ENCODE measurements at regions not wholly inside any gene's neighbourhood (a gene's known extent, or its start where the extent isn't known, plus 50 kb on each side); places are given as distances from the start of the nearest gene placed in this dataset.

DNA sequence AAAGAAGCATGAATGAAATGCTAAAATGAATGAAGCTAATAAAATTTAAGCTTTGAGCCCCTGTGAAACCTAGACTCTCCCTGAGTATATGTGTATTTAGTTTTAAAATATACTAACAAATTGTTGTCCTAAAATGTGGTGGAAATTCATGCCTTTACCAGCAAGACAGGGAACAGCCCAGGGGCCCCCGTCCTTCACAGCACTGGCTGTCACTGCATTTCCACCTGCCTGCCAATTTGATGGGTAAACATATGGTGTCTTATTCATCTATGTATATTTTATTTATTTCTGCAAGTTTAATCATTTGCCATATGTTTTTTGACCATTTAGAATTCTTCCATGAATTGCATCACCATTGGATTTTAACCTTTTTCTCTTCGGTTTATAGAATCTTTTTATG, 463.7 kb upstream of the NBEA start:
- DNase-seq = no peak

DNA sequence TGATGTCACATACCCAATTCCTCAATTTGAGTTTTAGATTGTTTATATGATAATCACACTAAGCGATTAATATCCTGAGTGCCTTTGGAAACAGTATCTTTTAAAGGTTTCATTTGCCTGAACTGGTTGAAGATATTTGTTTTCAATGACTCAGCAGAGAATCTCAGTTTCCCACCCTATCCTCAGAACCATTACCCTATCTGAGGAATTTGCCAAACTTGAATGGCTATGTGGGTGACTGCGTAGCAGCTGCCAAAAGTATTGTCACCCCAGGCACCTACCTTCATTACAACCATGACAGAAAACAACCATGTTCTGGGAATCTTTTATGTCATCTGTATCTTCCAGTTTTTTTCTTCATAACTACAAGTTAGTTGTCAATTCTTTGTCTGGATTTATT, 440.1 kb upstream of the NBEA start:
- no peak for DNase-seq

DNA sequence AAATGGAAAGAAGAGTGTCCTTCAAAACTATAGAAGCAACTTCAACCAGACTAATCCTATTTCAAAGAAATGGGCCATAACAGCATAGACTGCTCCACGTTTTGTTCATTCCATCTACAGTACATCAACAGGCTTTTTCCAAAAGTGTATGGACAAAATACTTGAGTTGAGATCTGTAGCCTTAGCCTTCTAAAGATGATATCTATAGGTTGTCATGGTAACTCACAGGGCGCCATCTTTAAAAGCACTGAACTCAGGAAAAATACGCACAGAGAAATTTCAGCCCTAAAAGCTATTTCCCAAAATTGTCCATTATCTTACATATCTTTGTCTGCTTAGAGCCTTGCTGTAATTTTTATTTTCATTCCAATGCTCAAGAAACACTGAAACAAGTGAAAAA, 439.4 kb upstream of the NBEA start:
- no peak for DNase-seq

DNA sequence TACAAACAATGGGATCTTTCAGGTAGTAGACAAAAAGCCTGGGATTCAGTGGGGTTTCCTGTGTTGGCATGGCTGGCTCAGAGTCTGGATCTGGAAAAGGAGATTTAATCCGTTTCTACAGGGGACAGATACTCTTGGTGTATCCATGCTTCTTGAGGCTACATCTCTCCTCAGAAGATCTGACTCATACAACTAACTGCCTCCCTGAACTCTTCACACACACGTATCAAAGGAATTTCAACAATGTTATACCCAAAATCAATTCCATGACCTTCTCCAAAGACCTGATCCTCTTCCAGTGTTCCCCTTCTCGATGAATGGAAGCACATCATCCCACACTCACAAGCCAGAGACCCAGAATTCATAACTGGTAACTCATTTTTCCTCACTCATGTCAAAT, 435.3 kb upstream of the NBEA start:
- no peak for DNase-seq

DNA sequence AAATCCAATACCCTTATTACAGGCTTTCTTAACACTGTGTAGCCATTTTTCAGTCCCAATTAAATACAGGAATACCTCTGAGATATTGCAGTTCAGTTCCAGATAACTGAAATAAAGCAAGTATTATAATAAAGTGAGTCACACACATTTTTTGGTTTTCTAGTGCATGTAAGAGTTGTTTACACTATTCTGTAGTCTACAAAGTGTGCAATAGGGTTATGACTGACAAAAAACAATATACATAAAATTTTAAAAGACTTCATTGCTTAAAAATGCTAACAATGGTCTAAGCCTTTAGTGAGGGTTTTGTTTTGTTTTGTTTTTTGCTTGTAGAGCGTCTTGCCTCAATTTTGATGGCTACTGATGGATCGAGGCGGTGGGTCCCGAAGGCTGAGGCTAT, 434.4 kb upstream of the NBEA start:
- DNase-seq = no peak

DNA sequence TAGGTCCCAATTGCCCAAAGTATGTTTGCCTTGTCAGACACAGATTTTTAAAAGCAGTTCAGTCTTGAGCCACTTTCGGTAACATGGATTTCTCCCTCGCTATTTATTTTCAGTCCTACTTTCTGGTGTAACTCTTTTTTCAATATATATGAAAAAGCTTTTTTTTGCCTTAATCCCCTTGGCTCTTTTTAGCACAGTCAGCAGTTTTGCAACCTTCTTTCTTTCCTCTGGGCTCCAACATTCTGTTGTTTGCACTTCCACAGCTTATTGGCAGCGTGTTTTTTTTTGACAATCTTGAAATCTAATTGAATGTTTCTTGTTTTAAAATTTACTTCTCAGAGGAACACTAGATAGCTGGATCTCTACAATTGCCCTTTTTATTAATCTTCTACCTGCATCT, 429.3 kb upstream of the NBEA start:
- DNase-seq = no peak

DNA sequence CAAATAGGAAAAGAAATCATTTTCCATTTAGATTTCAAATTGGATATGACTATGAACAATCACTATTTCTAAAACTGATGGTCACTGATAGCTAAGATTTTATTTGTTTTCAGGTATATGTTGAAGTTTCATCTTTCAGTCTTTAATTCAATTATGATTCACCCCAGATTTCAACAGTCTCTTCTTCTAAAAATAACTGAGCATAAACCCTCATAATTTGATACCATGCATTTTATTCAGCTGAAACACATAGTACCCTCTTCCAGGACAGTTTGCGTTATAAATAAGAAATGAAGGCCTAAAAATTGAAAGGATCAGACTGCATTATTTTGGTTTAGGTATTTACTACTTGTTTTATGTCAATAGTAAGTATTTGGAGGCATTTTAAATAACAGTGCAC, 428.5 kb upstream of the NBEA start:
- DNase-seq = no peak

DNA sequence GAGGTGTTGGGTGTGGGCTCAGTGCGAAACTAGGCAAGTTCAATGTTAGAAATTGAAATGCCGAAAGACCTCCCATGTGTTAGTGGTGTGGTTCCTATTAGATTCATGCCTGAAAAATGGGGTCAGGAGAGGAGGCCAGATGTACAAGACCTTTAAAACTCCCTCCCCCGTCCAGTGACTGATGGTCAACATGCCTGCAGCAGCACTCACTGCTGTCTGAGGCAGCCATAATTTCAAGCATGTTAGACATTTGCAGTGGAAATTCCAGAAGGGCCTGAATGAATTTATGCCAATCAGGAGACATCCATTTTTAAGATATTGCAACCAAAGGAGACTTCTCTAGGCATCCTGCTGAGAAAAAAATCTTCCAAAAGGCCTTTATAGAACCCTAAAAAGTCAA, 426.9 kb upstream of the NBEA start:
- no peak for DNase-seq

DNA sequence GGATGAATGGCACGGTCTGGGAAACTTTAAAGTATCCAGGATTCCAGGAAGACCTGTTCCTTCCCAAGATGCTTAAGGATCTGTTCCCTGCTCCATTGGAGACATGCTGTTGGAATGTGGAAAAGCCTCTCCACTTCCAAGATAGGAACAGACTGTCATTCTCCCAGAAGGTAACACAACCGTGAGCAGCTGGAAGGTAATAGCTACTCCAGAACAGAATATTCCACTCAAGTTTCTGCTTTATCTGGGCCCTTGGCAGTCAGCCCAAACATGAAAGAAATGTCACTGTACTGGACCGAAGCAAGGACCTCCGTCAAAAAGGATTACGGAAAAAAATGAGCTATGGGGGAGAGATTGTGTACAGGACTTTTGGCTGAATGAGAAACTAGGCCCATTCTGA, 420.9 kb upstream of the NBEA start:
- no peak for DNase-seq

DNA sequence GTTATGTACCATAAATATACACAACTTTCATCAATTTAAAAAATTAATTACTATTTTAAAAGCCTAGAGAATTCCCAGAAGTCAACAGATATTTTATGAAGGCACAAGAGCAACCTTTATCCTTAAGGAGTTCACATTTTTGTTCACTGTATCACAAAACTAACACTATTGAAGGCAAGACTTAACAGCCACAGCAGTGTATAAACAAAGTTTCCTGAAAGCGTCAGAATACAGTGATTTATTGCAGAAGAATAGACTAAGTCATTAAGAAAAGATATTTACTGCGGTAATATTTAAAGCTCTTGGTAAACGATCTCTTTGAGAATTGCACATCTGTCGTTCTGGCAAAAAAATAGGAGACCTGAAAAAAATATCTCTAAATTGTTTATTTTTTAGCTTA, 419.3 kb upstream of the NBEA start:
- no peak for DNase-seq

DNA sequence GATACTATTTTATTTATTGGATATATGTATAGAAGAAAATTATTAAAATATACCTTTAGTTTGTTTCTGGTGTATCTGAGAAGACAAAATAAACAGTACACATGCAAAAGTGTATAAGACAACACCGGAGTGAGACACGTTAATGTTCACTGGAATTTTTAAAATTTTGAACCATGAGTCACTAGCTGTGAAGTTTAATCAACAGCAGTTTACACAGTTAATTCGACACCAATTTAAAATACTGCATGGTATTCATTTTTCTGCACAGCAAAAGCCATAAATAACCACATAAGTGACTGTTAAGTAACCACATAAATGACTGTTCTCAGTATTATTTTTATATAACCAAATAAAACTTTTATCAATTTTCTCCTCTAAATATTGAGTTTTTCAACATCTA, 418.7 kb upstream of the NBEA start:
- no peak for DNase-seq

DNA sequence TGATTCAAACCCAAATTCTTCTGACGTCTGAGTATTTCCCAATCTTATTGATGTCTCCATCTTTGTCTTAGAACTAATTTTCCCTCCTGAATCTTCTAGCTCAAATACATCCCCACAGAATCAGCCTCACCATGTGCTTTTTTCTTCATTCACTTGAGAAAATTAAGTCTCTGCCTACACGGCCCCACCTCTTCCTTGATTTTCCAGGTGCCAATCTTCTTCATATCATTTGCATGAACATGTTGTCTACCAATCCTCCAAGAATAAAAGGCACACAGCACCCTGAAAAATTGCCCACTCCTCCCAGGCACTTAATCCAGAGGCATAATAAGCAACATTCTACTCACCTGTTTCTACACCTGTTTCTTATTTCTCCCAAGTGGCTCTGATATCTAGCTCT, 408.1 kb upstream of the NBEA start:
- no peak for DNase-seq

DNA sequence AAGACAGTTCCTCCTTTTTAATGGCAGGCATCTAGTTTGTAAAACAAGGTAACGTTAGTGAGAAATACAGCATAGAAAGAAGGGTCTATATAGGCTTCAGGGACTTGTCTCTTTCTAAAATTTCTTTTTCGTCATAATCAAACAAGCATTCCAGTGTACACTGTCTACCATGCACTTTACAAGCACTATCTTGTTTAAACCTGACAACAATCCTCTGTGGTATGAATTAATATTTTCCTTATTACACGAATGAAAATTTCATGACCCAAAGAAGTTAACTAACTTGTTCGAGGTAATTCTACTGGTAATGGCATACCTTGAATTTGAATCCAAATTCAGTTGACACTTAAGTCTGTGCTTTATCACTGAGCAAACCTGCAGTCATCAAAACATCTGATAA, 399.7 kb upstream of the NBEA start:
- no peak for DNase-seq

DNA sequence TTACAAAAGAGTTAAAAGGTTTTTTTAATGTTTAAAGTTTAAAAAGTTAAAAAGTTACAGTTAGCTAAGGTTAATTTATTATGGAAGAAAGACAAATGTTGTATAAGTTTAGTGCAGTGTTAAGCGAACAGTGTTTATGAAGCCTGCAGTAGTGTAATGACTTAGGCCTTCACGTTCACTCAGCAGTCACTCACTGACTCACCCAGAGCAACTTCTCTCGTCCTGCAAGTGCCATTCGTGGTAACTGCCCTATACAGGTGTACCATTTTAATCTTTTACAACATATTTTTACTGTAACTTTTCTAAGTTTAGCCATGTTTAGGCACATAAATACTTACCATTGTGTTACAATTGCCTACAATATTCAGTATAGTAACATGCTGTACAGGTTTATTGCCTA, 398.2 kb upstream of the NBEA start:
- no peak for DNase-seq

DNA sequence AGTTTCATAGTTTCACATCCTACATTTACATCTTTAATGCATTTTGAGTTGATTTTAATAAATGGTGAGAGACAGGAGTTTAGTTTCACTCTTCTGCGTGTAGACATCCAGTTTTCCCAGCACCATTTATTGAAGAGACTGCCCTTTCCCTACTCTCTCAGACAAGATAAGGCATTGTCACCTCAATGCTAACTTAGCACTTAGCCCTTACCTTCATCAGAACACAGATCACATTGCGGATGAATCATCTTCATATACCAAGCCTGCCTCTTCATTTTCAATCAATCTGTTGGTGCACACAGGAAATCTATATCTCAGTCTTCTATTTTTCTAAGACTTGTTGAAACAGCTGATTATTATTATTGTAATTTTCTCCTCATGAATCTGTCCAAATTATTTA, 396.6 kb upstream of the NBEA start:
- DNase-seq = no peak

DNA sequence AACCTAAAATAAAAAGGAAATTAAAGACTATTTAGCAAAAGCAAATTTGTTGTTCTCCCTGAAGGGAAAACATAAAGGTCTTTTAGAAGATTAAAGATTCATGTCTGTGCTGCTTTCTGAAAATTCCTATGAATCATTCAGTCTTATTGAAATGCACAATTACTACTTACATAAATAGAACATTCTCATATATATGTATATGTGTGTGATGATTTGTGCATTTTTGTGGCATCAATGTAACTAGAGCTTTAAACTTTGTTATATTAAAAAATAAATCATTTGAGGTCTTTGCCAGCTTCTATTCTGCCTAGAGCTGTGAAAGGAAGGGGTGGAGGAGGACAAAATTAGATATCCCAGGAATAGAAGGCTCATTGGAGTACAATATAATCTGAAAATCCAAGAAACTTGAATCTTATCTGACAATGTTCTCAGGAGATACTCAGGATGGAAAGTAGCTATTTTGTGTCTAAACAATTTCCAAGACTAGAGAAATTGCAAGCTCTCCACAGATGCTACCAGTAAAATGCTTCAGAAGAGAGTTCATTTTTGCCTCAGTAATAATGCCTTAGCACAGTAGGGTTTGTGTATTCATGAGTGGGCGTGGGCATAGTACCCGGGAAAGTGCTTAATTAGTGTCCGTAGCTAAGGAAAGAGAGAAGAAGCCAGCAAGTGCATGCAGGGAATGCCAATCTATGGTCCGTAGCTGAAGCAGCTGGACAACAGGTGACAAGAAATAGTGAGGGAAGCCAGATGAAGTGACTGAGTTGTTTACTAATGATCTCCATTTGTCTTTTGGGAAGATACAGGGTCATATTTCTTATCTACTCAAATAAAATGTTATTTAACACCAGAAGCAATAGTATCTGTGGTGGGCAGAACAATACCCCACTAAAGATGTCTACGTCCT, 395.5 kb upstream of the NBEA start:
- no peak for DNase-seq

DNA sequence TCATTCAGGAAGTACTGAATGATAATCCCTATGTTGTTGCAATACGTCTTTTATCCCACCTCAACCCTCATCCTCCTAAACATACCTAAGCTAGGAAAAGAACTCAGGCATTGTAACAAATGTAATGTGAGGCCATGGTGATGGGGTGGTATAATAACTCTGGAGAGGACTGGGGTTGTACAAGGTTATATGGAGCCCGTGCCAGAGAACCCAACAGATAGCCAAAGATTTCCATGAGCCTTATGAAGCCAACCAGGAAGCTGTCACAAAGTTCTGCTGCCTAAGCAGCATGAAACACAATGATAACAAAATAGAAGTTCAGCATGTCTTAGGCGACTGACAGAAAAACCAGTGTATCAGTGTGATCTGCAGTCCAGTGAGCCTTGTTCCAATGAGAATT, 394.1 kb upstream of the NBEA start:
- no peak for DNase-seq

DNA sequence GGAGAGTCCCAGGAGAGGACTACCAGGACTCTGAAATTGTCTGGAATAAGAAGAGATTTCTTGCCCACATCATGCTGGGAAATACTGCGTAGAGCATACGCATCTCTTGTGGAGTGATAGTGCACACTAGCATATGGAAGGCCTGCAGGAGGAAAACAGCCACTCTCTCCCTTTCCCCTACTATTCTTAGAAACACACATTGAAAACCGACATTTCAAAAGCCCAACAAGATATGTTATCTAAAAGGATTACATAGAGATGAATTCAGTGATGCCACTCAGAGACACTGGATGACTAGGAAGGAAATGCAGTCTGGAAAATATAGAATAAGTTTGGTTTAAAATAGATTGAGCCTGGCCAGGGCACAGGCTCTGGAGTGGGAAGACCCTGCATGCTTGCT, 388.7 kb upstream of the NBEA start:
- DNase-seq = no peak

DNA sequence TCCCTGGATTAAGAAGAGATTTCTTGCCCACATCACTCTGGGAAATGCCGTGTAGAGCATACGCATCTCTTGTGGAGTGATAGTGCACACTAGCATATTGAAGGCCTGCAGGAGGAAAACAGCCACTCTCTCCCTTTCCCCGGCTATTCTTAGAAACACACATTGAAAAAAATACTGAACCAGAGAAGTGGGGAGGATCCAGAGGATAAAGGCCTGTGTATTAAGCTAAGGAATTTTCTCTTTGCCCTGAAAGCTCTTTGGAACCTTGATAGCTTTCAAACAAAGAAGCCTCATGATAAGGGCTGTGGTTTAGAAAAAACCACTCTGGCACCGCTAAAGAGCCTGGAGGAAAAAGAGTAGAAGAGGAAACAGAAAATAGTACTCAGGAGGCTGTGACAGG, 386.1 kb upstream of the NBEA start:
- DNase-seq = no peak

DNA sequence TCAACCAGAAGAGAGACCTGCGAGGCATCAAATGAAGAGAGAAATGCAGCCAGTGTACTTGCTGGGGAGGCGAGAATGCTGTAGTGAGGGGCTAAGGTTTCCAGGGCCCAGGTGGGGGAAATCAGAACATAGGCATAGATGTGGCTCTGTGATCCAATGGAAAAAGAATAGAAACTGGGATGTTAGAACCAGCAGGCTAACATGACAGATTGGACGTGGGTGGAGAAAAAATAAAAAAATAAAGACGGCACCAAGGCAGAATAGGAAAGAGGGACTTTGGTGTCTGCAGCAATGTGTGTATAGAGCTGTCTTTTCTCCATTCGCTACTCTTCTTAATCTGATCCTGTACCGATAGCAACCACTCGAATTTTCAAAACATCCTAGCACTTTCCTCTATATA, 381.0 kb upstream of the NBEA start:
- DNase-seq = no peak

DNA sequence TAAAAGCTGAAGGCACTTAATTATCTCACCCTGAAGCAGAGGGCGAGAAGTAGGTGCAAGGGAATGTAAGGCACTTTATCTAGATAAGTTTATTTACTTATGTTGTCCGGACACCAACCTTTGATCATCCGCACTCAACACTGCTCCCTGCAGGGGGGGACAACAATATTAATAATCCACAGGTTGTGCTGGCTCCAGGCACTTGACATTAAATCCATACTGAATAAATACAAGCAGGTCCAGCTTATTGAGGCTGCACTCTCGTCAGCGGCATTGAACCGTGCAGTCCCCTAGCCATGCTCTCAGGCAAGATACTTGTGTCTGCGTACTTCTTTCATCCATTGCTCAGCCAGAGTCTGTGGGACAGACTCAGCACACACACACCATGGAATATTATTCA, 374.5 kb upstream of the NBEA start:
- no peak for DNase-seq

DNA sequence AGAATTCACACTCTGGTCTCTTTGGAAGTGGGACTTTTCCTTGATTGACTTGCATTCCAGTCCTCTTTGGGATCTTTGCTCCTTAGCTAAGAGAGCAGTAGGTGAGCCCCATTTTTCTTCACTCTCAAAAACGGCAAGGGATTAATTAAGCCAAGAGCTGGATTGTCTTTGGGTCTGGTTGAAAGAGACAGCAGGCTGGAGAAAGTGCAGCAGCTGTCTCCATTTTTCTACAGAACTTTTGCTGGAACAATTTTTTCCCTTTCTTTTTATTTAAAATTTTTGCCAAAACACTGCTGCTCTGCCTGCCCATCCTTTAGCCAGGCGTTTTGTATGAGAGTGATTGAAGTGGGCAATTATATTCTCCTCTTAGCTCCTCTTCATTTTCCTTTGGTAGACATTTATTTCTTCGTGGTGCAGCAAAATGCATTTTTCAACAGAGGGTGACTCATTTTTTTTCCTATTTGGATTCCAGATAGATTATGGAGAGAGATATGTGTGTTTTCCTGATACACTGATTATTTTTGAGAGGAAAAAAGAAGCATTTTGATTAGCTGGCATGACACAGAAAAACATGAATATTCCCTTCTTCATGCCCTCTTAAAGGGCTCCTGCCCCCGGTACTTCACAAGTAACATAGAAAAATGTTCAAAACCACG, 371.2 kb upstream of the NBEA start:
- no peak for DNase-seq

DNA sequence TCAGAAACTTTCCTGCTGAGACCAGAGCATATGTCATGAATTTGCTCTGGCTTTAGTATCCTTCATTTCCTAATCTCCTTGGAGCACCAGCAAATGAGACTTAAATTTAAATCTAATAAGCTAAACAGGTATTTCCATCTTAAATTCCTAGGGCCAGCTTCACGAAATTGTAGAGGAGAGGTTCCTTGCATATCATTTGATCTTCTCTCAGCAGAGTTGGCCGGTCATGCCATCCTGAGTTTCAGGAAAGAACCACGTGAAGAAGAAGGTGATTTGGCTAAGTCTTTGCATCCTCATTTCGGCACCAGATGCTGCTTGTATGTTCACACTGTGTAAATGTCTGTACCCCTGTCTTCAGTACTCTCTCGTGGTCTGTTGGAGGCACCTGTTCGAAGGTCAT, 370.4 kb upstream of the NBEA start:
- DNase-seq = no peak

DNA sequence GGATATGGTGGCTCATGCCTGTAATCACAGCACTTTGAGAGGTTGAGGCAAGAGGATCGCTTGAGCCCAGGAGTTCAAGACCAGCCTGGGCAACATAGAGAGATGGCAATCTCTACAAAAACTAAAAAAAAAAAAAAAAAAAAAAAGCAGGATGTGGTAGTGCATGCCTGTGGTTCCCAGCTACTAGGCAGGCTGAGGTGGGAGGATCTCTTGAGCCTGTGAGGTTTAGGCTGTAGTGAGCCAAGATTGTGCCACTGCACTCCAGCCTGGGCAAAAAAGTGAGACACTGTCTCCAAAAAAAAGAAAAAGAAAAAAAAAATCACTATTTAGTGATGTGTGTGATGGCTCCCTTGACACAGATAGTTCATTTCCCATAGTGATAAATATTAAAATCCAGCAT, 365.0 kb upstream of the NBEA start:
- peak in 1 of 5 experiments; percentile 10 for DNase-seq

DNA sequence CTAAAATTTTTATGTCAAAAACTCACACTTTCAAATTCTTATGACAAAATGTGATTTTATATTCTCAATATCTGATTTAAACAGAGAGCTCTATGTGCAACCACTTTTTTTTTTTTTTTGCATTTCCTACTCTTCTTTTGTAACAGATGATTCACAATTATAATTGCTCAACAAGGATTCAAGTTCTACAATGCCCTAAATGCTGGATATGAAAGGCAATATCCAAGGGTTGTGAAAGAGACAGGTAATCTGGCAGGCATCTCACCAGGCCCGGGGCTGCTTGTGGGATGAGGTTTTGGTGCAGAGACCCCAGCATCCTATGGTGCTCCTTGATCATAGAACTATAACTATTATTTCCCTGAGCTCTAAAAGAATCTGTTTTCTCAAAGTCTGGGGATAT, 363.6 kb upstream of the NBEA start:
- DNase-seq = no peak

Measured in T-helper 2 cell (primary cell).